ENCODE measurements at regions not wholly inside any gene's neighbourhood (a gene's known extent, or its start where the extent isn't known, plus 50 kb on each side); places are given as distances from the start of the nearest gene placed in this dataset.

DNA sequence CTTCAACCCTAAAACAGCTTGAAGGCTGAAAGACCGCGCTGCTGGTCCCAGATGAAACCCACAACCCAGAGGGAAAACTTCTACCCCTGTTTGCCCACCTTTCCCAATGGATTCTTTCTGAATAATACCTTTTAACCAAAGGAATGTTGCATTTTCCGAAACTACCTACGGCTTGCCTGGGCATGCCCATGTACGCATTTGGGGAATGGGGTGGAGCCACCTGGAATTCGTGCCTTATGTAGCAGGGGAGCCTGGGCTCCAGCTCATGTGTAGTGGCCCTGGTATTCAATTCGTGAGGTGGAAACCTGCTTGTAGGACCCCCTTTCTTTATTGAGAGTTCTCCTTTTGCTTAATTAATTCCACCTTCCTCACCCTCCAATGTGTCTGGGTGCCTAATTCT lies 256.6 kb upstream of the RGS18 start:
- ChIA-PET POLR2A (ENCODE audit: unreplicated experiment) (no interaction called here), CTCF (no interaction called here)
- no peak overlapping the region for H3K14ac ChIP-seq (replicated peaks; ENCODE audit: low read depth, low read length)
- no peaks in the 10 kb centered on the region for H4K20me1 ChIP-seq (ENCODE audit: insufficient read depth, low read length)
- H3K9me3 ChIP-seq (ENCODE audit: control insufficient read depth, insufficient read depth, low read length): no peaks in the 10 kb centered on the region
- H3K4me1 ChIP-seq (ENCODE audit: control insufficient read depth, insufficient read depth, low read length): no peaks in the 10 kb centered on the region
- H4K8ac ChIP-seq (ENCODE audit: low read depth in 2 of 2, low read length in 2 of 2): no peak overlapping the region
- H3K4me2 ChIP-seq (ENCODE audit: low read depth, low read length): no peak overlapping the region
- no peak overlapping the region for H3K27ac ChIP-seq (ENCODE audit: insufficient read depth, low read length)
- H3K9me1 ChIP-seq (ENCODE audit: insufficient read depth, low read length): no peaks in the 10 kb centered on the region
- ATAC-seq (ENCODE audit: low read depth) (no peak), DNase-seq (no peak)
- no peak overlapping the region for H3K4ac ChIP-seq (ENCODE audit: low read depth, low read length)
- H2BK20ac ChIP-seq (ENCODE audit: low read depth, low read length): no peak overlapping the region
- no peak overlapping the region for H3K4me3 ChIP-seq (ENCODE audit: insufficient read depth, low read depth, low read length)
- no peak overlapping the region for H4K5ac ChIP-seq (ENCODE audit: low read depth, low read length)
- H2BK15ac ChIP-seq (ENCODE audit: low read depth, low read length): no peak overlapping the region
- no TSS peak for BruUV-seq (replicated peaks)
- no peak overlapping the region for H3K56ac ChIP-seq (ENCODE audit: extremely low read depth, insufficient read depth, low read length)
- H3K36me3 ChIP-seq (ENCODE audit: control insufficient read depth, insufficient read depth, low read length): no peaks in the 10 kb centered on the region
- no peak overlapping the region for H3K23ac ChIP-seq (ENCODE audit: low read depth, low read length)
- no peak overlapping the region for H2BK5ac ChIP-seq (ENCODE audit: low read depth, low read length, poor library complexity, severe bottlenecking)
- H2AK9ac ChIP-seq (replicated peaks; ENCODE audit: low read depth, low read length, poor library complexity): no peak overlapping the region
- dilution Hi-C loops (cut with HindIII; ENCODE audit: low sequenced_read_pairs, unreplicated experiment) (no loop called here), in situ Hi-C loops (cut with MboI; ENCODE audit: low sequenced_read_pairs) (no loop called here), intact Hi-C loops (cut with micrococcal nuclease) (no loop called here)
- H3K9ac ChIP-seq (ENCODE audit: low read depth, low read length): no peak overlapping the region
- no peak for TF ChIP-seq BHLHE40 (IDR thresholded peaks at IDR 0.05; ENCODE audit: low read depth, low read length)
- no peak for TF ChIP-seq CHD1 (IDR thresholded peaks at IDR 0.05; ENCODE audit: low read depth, low read length)
- no peak for TF ChIP-seq CEBPB (IDR thresholded peaks at IDR 0.05; ENCODE audit: low read depth, low read length)
- TF ChIP-seq MXI1 (IDR thresholded peaks at IDR 0.05; ENCODE audit: borderline replicate concordance, low read depth, low read length): no peak
- TF ChIP-seq, protein P1, sequence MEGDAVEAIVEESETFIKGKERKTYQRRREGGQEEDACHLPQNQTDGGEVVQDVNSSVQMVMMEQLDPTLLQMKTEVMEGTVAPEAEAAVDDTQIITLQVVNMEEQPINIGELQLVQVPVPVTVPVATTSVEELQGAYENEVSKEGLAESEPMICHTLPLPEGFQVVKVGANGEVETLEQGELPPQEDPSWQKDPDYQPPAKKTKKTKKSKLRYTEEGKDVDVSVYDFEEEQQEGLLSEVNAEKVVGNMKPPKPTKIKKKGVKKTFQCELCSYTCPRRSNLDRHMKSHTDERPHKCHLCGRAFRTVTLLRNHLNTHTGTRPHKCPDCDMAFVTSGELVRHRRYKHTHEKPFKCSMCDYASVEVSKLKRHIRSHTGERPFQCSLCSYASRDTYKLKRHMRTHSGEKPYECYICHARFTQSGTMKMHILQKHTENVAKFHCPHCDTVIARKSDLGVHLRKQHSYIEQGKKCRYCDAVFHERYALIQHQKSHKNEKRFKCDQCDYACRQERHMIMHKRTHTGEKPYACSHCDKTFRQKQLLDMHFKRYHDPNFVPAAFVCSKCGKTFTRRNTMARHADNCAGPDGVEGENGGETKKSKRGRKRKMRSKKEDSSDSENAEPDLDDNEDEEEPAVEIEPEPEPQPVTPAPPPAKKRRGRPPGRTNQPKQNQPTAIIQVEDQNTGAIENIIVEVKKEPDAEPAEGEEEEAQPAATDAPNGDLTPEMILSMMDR (conservative IDR thresholded peaks at IDR 0.05; ENCODE audit: low read depth, low read length): no peak
- no peak for TF ChIP-seq RAD21 (IDR thresholded peaks at IDR 0.05; ENCODE audit: low read length)
- no peak for TF ChIP-seq NFE2L2 (IDR thresholded peaks at IDR 0.05; ENCODE audit: low read depth, low read length)
- TF ChIP-seq MAFK (IDR thresholded peaks at IDR 0.05; ENCODE audit: low read depth, low read length): no peak
- no peak for TF ChIP-seq RFX5 (IDR thresholded peaks at IDR 0.05; ENCODE audit: low read depth, low read length)
- TF ChIP-seq, protein P2, sequence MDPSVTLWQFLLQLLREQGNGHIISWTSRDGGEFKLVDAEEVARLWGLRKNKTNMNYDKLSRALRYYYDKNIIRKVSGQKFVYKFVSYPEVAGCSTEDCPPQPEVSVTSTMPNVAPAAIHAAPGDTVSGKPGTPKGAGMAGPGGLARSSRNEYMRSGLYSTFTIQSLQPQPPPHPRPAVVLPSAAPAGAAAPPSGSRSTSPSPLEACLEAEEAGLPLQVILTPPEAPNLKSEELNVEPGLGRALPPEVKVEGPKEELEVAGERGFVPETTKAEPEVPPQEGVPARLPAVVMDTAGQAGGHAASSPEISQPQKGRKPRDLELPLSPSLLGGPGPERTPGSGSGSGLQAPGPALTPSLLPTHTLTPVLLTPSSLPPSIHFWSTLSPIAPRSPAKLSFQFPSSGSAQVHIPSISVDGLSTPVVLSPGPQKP (IDR thresholded peaks at IDR 0.05; ENCODE audit: borderline replicate concordance, low read depth, low read length): no peak
- no peak for TF ChIP-seq RCOR1 (IDR thresholded peaks at IDR 0.05; ENCODE audit: insufficient replicate concordance, low read length)
- TF ChIP-seq, protein P3, sequence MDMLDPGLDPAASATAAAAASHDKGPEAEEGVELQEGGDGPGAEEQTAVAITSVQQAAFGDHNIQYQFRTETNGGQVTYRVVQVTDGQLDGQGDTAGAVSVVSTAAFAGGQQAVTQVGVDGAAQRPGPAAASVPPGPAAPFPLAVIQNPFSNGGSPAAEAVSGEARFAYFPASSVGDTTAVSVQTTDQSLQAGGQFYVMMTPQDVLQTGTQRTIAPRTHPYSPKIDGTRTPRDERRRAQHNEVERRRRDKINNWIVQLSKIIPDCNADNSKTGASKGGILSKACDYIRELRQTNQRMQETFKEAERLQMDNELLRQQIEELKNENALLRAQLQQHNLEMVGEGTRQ (IDR thresholded peaks at IDR 0.05; ENCODE audit: low read depth, low read length): no peak
- no peak for TF ChIP-seq SMC3 (IDR thresholded peaks at IDR 0.05; ENCODE audit: low read depth, low read length)
- no peak for TF ChIP-seq MAZ (IDR thresholded peaks at IDR 0.05; ENCODE audit: borderline replicate concordance, low read depth, low read length)
- H3K79me1 ChIP-seq (ENCODE audit: low read depth in 1 of 2, low read length in 2 of 2): no peaks in the 10 kb centered on the region
- whole genome bisulfite sequencing, 2 experiments (ENCODE audit: extremely low coverage in 2 of 2, insufficient read length in 1 of 2): no CpG with 5 or more reads among the region's 7 CpGs
- no peak overlapping the region for H3K18ac ChIP-seq (ENCODE audit: low read depth, low read length)
- no peak overlapping the region for H2AFZ ChIP-seq (replicated peaks; ENCODE audit: low read length, poor library complexity)
- no peak overlapping the region for H2AK5ac ChIP-seq (ENCODE audit: low read depth, low read length)
- H3K27me3 ChIP-seq (ENCODE audit: control insufficient read depth, insufficient read depth, low read length): no peaks in the 10 kb centered on the region
- no peak overlapping the region for H4K91ac ChIP-seq (ENCODE audit: insufficient read depth, low read depth, low read length)
- no peak overlapping the region for H2BK120ac ChIP-seq (ENCODE audit: low read depth, low read length)

All from IMR-90 (cell line).